HCT116 (cell line): ENCODE measurements at regions not wholly inside any gene's neighbourhood (a gene's known extent, or its start where the extent isn't known, plus 50 kb on each side); places are given as distances from the start of the nearest gene placed in this dataset.

ENCODE experiments used
- ATAC-seq: fragments of 200-7000 bp; cut with Tn5 transposase; 2 replicates; pipeline ENCODE4 v1.9.1; 2020; ENCODE audit warnings: mild to moderate bottlenecking, moderate library complexity
- BruUV-seq: library from RNA; stranded (reverse); fragments of 400-500 nt; replicated peaks from 2 replicates; lab custom pipeline; 2021; lab: Mats Ljungman, UMichigan
- CTCF ChIA-PET: fragments of 300-600 bp; sonication (Branson Sonifier 250); formaldehyde crosslinking; loops from one replicate; lab custom pipeline; 2021; ENCODE audit warnings: antibody characterized with exemption; lab: Charles Lee
- POLR2A ChIA-PET: fragments of 300-600, 350-600 bp; sonication (Branson Sonifier 250); formaldehyde crosslinking; loops from one replicate; lab custom pipeline; 2021; ENCODE audit warnings: antibody characterized with exemption; lab: Charles Lee
- RAD21 ChIA-PET, 2 experiments: fragments of 300-600 bp; sonication (Branson Sonifier 250); formaldehyde crosslinking; loops; one replicate each; lab custom pipeline; 2023; ENCODE audit warnings: low total read pairs in 2 of 2; ENCODE audit not compliant: uncharacterized antibody in 2 of 2, unreplicated experiment in 2 of 2, low non-redundant PET in 1 of 2; lab: Charles Lee
- DNase-seq: peaks from one replicate; pipeline ENCODE4 v3.0.0-alpha.2; 2010; ENCODE audit warnings: low read depth, low spot score
- H2AFZ ChIP-seq: fragments of 200-600 bp; shearing (Covaris generic), sonication (generic); 2 replicates; pipeline ENCODE4 v1.6.1; 2017; ENCODE audit warnings: low read depth, mixed run types, mixed read lengths, antibody characterized with exemption, low read length; ENCODE audit not compliant: poor library complexity, severe bottlenecking
- H3K27ac ChIP-seq: 2 replicates; pipeline ENCODE4 v1.5.1; 2012; ENCODE audit warnings: low read depth, low read length
- H3K27me3 ChIP-seq: fragments of 200-600 bp; sonication (generic); 2 replicates; pipeline ENCODE4 v1.6.1; 2016; ENCODE audit warnings: mixed run types, low read length, mixed read lengths; ENCODE audit not compliant: insufficient read depth
- H3K36me3 ChIP-seq, 2 experiments: fragments of 200-500 bp in 1 of 2; fragments of 200-600 bp in 1 of 2; sonication (Bioruptor generic) in 1 of 2; sonication (generic) in 1 of 2; 2 replicates each; pipeline versions ENCODE4 v1.5.1 to v1.6.1; 2014 to 2016; ENCODE audit warnings: low read length in 2 of 2, inconsistent platforms in 1 of 2, mixed read lengths in 1 of 2, mixed run types in 1 of 2; ENCODE audit not compliant: insufficient read depth in 2 of 2, control insufficient read depth in 1 of 2
- H3K4me1 ChIP-seq, 2 experiments: fragments of 200-600 bp in 1 of 2; sonication (generic) in 1 of 2; 2 replicates each; pipeline versions ENCODE4 v1.5.1 to v1.6.1; 2012 to 2017; ENCODE audit warnings: low read length in 2 of 2, inconsistent platforms in 1 of 2, mild to moderate bottlenecking in 1 of 2, mixed read lengths in 1 of 2, mixed run types in 1 of 2, moderate library complexity in 1 of 2; ENCODE audit not compliant: insufficient read depth in 2 of 2, control insufficient read depth in 1 of 2
- H3K4me2 ChIP-seq: fragments of 200-600 bp; sonication (generic); 2 replicates; pipeline ENCODE4 v1.6.1; 2017; ENCODE audit warnings: mixed run types, low read length, mixed read lengths
- H3K4me3 ChIP-seq, 2 experiments: fragments of 200-600 bp in 1 of 2; sonication (generic) in 1 of 2; replicated peaks in 1 of 2; 2 replicates each; pipeline ENCODE4 v1.5.1; 2011 to 2016; ENCODE audit warnings: low read length in 2 of 2, control low read depth in 1 of 2, low read depth in 1 of 2, mild to moderate bottlenecking in 1 of 2, mixed read lengths in 1 of 2, mixed run types in 1 of 2
- H3K79me2 ChIP-seq: fragments of 200-600 bp; sonication (generic); 2 replicates; pipeline ENCODE4 v1.6.1; 2017; ENCODE audit warnings: mild to moderate bottlenecking, mixed run types, low read length, moderate library complexity, mixed read lengths; ENCODE audit not compliant: insufficient read depth
- H3K9ac ChIP-seq: fragments of 200-600 bp; sonication (generic); 2 replicates; pipeline ENCODE4 v1.6.1; 2016; ENCODE audit warnings: low read length, mixed read lengths
- H3K9me2 ChIP-seq: fragments of 200-600 bp; sonication (generic), shearing (Covaris generic); 2 replicates; pipeline ENCODE4 v1.6.1; 2017; ENCODE audit warnings: mixed run types, mild to moderate bottlenecking, moderate library complexity; ENCODE audit not compliant: insufficient read depth
- H3K9me3 ChIP-seq, 2 experiments: fragments of 200-500 bp in 1 of 2; fragments of 200-600 bp in 1 of 2; sonication (Bioruptor generic) in 1 of 2; sonication (generic) in 1 of 2; 2 replicates each; pipeline ENCODE4 v1.6.1; 2014 to 2017; ENCODE audit warnings: low read length in 2 of 2, mixed read lengths in 2 of 2, inconsistent platforms in 1 of 2, low read depth in 1 of 2, mild to moderate bottlenecking in 1 of 2, mixed run types in 1 of 2, moderate library complexity in 1 of 2; ENCODE audit not compliant: control insufficient read depth in 1 of 2, insufficient read depth in 1 of 2
- H4K20me1 ChIP-seq: fragments of 200-600 bp; sonication (generic), shearing (Covaris generic); 2 replicates; pipeline ENCODE4 v1.6.1; 2017; ENCODE audit warnings: mixed run types, mild to moderate bottlenecking, moderate library complexity; ENCODE audit not compliant: insufficient read depth
- CTCF ChIP-seq, 3 experiments: fragments of 200-600 bp in 1 of 3; sonication (generic) in 1 of 3; IDR thresholded peaks in 2 of 3; conservative IDR thresholded peaks in 1 of 3; 2 replicates each; pipeline ENCODE4 v1.5.1; 2012 to 2017; ENCODE audit warnings: low read depth in 2 of 3, low read length in 2 of 3, antibody characterized with exemption in 1 of 3, borderline replicate concordance in 1 of 3, control low read depth in 1 of 3, mild to moderate bottlenecking in 1 of 3, mixed read lengths in 1 of 3, mixed run types in 1 of 3, moderate library complexity in 1 of 3; ENCODE audit not compliant: insufficient read depth in 1 of 3
- EGR1 ChIP-seq: IDR thresholded peaks from 2 replicates; pipeline ENCODE4 v1.6.1; 2012; ENCODE audit warnings: low read depth
- EZH2phosphoT487 ChIP-seq: fragments of 200-600 bp; IDR thresholded peaks from 2 replicates; pipeline ENCODE4 v1.6.1; 2018; ENCODE audit warnings: antibody characterized with exemption, borderline replicate concordance
- FOSL1 ChIP-seq: IDR thresholded peaks from 2 replicates; pipeline ENCODE4 v1.6.1; 2012; ENCODE audit warnings: low read depth
- POLR2AphosphoS5 ChIP-seq: IDR thresholded peaks from 2 replicates; pipeline ENCODE4 v1.6.1; 2011; ENCODE audit warnings: mild to moderate bottlenecking, low read depth, low read length, moderate library complexity
- SIN3A ChIP-seq: IDR thresholded peaks from 2 replicates; pipeline ENCODE4 v1.6.1; 2012; ENCODE audit warnings: low read depth
- SP1 ChIP-seq: IDR thresholded peaks from 2 replicates; pipeline ENCODE4 v1.6.1; 2012; ENCODE audit warnings: low read depth
- YY1 ChIP-seq: IDR thresholded peaks from 2 replicates; pipeline ENCODE4 v1.6.1; 2011; ENCODE audit warnings: low read length, low read depth, moderate library complexity, mild to moderate bottlenecking; ENCODE audit not compliant: insufficient replicate concordance; ENCODE audit errors: extremely low read depth
- ZNF274 ChIP-seq: fragments of 200-500 bp; sonication (Bioruptor generic); IDR thresholded peaks from 2 replicates; pipeline ENCODE4 v1.6.1; 2014; ENCODE audit warnings: mild to moderate bottlenecking, low read depth, low read length, inconsistent platforms
- intact Hi-C: fragments of 100-400 bp; cut with micrococcal nuclease; formaldehyde crosslinking; loops from 2 replicates; pipeline ENCODE4 v1.10.0; 2022
- TF ChIP-seq, protein P1 (sequence below): IDR thresholded peaks from 2 replicates; pipeline ENCODE4 v1.6.1; 2011; ENCODE audit warnings: mild to moderate bottlenecking, low read length, moderate library complexity; ENCODE audit not compliant: insufficient replicate concordance; ENCODE audit errors: extremely low read depth
- TF ChIP-seq, protein P2 (sequence below): IDR thresholded peaks from 2 replicates; pipeline ENCODE4 v1.6.1; 2012
- TF ChIP-seq, protein P3 (sequence below): IDR thresholded peaks from 2 replicates; pipeline ENCODE4 v1.6.1; 2012

DNA sequence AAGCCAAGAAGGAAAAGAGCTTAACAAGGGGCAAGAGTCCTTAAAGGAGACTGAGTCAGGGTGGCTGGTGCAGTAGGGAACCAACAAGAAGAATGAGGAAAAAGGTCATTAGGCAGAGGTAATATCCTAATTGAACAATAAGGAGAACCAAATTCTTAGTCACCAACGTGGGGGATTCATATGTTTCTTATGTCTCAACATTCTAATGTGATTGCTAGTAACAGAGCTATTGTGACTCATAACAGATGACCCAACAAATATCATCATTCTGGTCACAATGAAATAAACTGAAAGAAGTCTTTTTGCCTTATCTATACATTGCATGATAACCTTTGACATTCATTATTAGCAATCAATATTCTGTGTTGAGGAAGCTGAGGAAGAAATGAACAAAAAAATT is 101.6 kb downstream of the RAP2A start:
- Histone ChIP-seq H3K27me3 (no peaks in the 10 kb centered on the region), H3K9me3 (no peaks in the 10 kb centered on the region), H3K9ac (no peak overlapping the region), H3K79me2 (no peaks in the 10 kb centered on the region), H3K36me3 (no peaks in the 10 kb centered on the region), H3K9me2 (no peaks in the 10 kb centered on the region), H3K27ac (no peak overlapping the region), H3K4me2 (no peak overlapping the region), H2AFZ (no peak overlapping the region), H3K4me3 (no peak overlapping the region), H3K4me1 (no peaks in the 10 kb centered on the region), H4K20me1 (no peaks in the 10 kb centered on the region)
- no TSS peak for BruUV-seq
- ChIA-PET RAD21 (no interaction called here), CTCF (no interaction called here), POLR2A (no interaction called here)
- ATAC-seq, result no peak
- intact Hi-C loops, result no loop called here
- TF ChIP-seq, protein P1, sequence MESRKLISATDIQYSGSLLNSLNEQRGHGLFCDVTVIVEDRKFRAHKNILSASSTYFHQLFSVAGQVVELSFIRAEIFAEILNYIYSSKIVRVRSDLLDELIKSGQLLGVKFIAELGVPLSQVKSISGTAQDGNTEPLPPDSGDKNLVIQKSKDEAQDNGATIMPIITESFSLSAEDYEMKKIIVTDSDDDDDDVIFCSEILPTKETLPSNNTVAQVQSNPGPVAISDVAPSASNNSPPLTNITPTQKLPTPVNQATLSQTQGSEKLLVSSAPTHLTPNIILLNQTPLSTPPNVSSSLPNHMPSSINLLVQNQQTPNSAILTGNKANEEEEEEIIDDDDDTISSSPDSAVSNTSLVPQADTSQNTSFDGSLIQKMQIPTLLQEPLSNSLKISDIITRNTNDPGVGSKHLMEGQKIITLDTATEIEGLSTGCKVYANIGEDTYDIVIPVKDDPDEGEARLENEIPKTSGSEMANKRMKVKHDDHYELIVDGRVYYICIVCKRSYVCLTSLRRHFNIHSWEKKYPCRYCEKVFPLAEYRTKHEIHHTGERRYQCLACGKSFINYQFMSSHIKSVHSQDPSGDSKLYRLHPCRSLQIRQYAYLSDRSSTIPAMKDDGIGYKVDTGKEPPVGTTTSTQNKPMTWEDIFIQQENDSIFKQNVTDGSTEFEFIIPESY, result no peak
- no peak for TF ChIP-seq EGR1
- no peak for TF ChIP-seq CTCF (IDR thresholded peaks at IDR 0.05 in 2 of 3, conservative IDR thresholded peaks at IDR 0.05 in 1 of 3; ENCODE audit: borderline replicate concordance in 1 of 3, insufficient read depth in 1 of 3, low read depth in 2 of 3, low read length in 2 of 3)
- no peak for TF ChIP-seq EZH2phosphoT487
- TF ChIP-seq SP1, result no peak
- no peak for TF ChIP-seq FOSL1
- TF ChIP-seq, protein P2, sequence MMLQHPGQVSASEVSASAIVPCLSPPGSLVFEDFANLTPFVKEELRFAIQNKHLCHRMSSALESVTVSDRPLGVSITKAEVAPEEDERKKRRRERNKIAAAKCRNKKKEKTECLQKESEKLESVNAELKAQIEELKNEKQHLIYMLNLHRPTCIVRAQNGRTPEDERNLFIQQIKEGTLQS, result no peak
- TF ChIP-seq SIN3A, result no peak
- TF ChIP-seq YY1, result no peak
- no peak for TF ChIP-seq ZNF274
- TF ChIP-seq POLR2AphosphoS5, result no peak
- TF ChIP-seq, protein P3, sequence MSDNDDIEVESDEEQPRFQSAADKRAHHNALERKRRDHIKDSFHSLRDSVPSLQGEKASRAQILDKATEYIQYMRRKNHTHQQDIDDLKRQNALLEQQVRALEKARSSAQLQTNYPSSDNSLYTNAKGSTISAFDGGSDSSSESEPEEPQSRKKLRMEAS, result no peak
- no peak for DNase-seq
